SH-SY5Y (cell line): ENCODE measurements at regions not wholly inside any gene's neighbourhood (a gene's known extent, or its start where the extent isn't known, plus 50 kb on each side); places are given as distances from the start of the nearest gene placed in this dataset.

Source experiments
- GATA2 ChIP-seq: IDR thresholded peaks from 2 replicates; pipeline ENCODE4 v1.6.1; 2011; ENCODE audit warnings: mild to moderate bottlenecking, low read depth, low read length
- GATA3 ChIP-seq: IDR thresholded peaks from 2 replicates; pipeline ENCODE4 v1.6.1; 2011; ENCODE audit warnings: low read depth, mild to moderate bottlenecking, low read length, moderate library complexity

GRCh38 chr2:228762565-228762964 lies 508.5 kb downstream of the PID1 start:
- no peak for TF ChIP-seq GATA3
- no peak for TF ChIP-seq GATA2
